ENCODE measurements at regions not wholly inside any gene's neighbourhood (a gene's known extent, or its start where the extent isn't known, plus 50 kb on each side); places are given as distances from the start of the nearest gene placed in this dataset.

- H3K4me3 ChIP-seq (ENCODE audit: low read length) = no peak overlapping the region
- H3K4me2 ChIP-seq (ENCODE audit: low read length) = no peak overlapping the region
- TF ChIP-seq EZH2 (IDR thresholded peaks at IDR 0.05; ENCODE audit: borderline replicate concordance, insufficient read depth, low read length, poor library complexity, severe bottlenecking) (no peak), EP300 (conservative IDR thresholded peaks at IDR 0.05; ENCODE audit: poor library complexity, severe bottlenecking) (no peak), CTCF (IDR thresholded peaks at IDR 0.05; ENCODE audit: poor library complexity, severe bottlenecking) (no peak), TAF1 (IDR thresholded peaks at IDR 0.05; ENCODE audit: low read depth) (no peak), MXI1 (conservative IDR thresholded peaks at IDR 0.05; ENCODE audit: poor library complexity, severe bottlenecking) (no peak), SMC3 (conservative IDR thresholded peaks at IDR 0.05; ENCODE audit: poor library complexity) (no peak), REST (IDR thresholded peaks at IDR 0.05; ENCODE audit: borderline replicate concordance) (no peak), RAD21 (conservative IDR thresholded peaks at IDR 0.05) (no peak), POLR2AphosphoS5 (IDR thresholded peaks at IDR 0.05) (no peak)
- no peaks in the 10 kb centered on the region for H3K36me3 ChIP-seq (ENCODE audit: insufficient read depth, low read length)
- no peaks in the 10 kb centered on the region for H3K9me2 ChIP-seq (ENCODE audit: insufficient read depth, low read length)
- H3K79me2 ChIP-seq (replicated peaks; ENCODE audit: insufficient read depth, low read length) = no peaks in the 10 kb centered on the region
- H3F3A ChIP-seq (ENCODE audit: insufficient read depth, low read length, poor library complexity, severe bottlenecking) = no peaks in the 10 kb centered on the region
- no peak overlapping the region for H3K9ac ChIP-seq (ENCODE audit: low read length)
- H4K20me1 ChIP-seq (ENCODE audit: insufficient read depth) = no peaks in the 10 kb centered on the region
- no peak overlapping the region for H2AFZ ChIP-seq (ENCODE audit: low read depth, low read length)
- H3K27ac ChIP-seq (ENCODE audit: low read length) = no peak overlapping the region
- H3K9me3 ChIP-seq (ENCODE audit: low read length) = no peaks in the 10 kb centered on the region
- H3K27me3 ChIP-seq (ENCODE audit: insufficient read depth, low read depth, low read length) = no peaks in the 10 kb centered on the region
These were observed 249.3 kb upstream of the TCERG1L start for GRCh38 chr10:131560706-131561355.

- H2AFZ ChIP-seq (ENCODE audit: low read depth, low read length) = no peak overlapping the region
- H3K9me3 ChIP-seq (ENCODE audit: low read length) = no peaks in the 10 kb centered on the region
- H3K9ac ChIP-seq (ENCODE audit: low read length) = no peak overlapping the region
- no peak overlapping the region for H3K4me2 ChIP-seq (ENCODE audit: low read length)
- no peaks in the 10 kb centered on the region for H3K79me2 ChIP-seq (replicated peaks; ENCODE audit: insufficient read depth, low read length)
- H3K4me3 ChIP-seq (ENCODE audit: low read length) = no peak overlapping the region
- TF ChIP-seq EP300 (conservative IDR thresholded peaks at IDR 0.05; ENCODE audit: poor library complexity, severe bottlenecking) (no peak), MXI1 (conservative IDR thresholded peaks at IDR 0.05; ENCODE audit: poor library complexity, severe bottlenecking) (no peak), CTCF (IDR thresholded peaks at IDR 0.05; ENCODE audit: poor library complexity, severe bottlenecking) (no peak), TAF1 (IDR thresholded peaks at IDR 0.05; ENCODE audit: low read depth) (no peak), SMC3 (conservative IDR thresholded peaks at IDR 0.05; ENCODE audit: poor library complexity) (no peak), EZH2 (IDR thresholded peaks at IDR 0.05; ENCODE audit: borderline replicate concordance, insufficient read depth, low read length, poor library complexity, severe bottlenecking) (no peak), REST (IDR thresholded peaks at IDR 0.05; ENCODE audit: borderline replicate concordance) (no peak), POLR2AphosphoS5 (IDR thresholded peaks at IDR 0.05) (no peak), RAD21 (conservative IDR thresholded peaks at IDR 0.05) (no peak)
- no peaks in the 10 kb centered on the region for H3K27me3 ChIP-seq (ENCODE audit: insufficient read depth, low read depth, low read length)
- H3K36me3 ChIP-seq (ENCODE audit: insufficient read depth, low read length) = no peaks in the 10 kb centered on the region
- H3K27ac ChIP-seq (ENCODE audit: low read length) = no peak overlapping the region
- no peaks in the 10 kb centered on the region for H3F3A ChIP-seq (ENCODE audit: insufficient read depth, low read length, poor library complexity, severe bottlenecking)
- H4K20me1 ChIP-seq (ENCODE audit: insufficient read depth) = no peaks in the 10 kb centered on the region
- no peaks in the 10 kb centered on the region for H3K9me2 ChIP-seq (ENCODE audit: insufficient read depth, low read length)
These were observed 250.4 kb upstream of the TCERG1L start for GRCh38 chr10:131561897-131562296.
